ENCODE measurements at regions not wholly inside any gene's neighbourhood (a gene's known extent, or its start where the extent isn't known, plus 50 kb on each side); places are given as distances from the start of the nearest gene placed in this dataset.

GRCh38 chr10:36111676-36112075, 469.6 kb upstream of the FZD8 start:
- in situ Hi-C loops (cut with MboI; ENCODE audit: low sequenced_read_pairs in 4 of 4) = no loop called here
- Histone ChIP-seq H3K27ac (no peak overlapping the region), H3K4me3 (no peak overlapping the region), H3K4me1 (no peaks in the 10 kb centered on the region), H3K36me3 (no peaks in the 10 kb centered on the region), H3K9me3 (no peaks in the 10 kb centered on the region), H3K27me3 (no peaks in the 10 kb centered on the region)
- TF ChIP-seq POLR2A (IDR thresholded peaks at IDR 0.05) (no peak), CTCF (IDR thresholded peaks at IDR 0.05 in 4 of 5, conservative IDR thresholded peaks at IDR 0.05 in 1 of 5) (no peak)
- DNase-seq (no peak), ATAC-seq (no peak)
- intact Hi-C loops (cut with DNase I; ENCODE audit: low total_unique reads) = no loop called here

GRCh38 chr10:36110097-36110496, 468.0 kb upstream of the FZD8 start:
- ATAC-seq (no peak), DNase-seq (no peak)
- Histone ChIP-seq H3K27me3 (no peaks in the 10 kb centered on the region), H3K36me3 (no peaks in the 10 kb centered on the region), H3K27ac (no peak overlapping the region), H3K9me3 (no peaks in the 10 kb centered on the region), H3K4me3 (no peak overlapping the region), H3K4me1 (no peaks in the 10 kb centered on the region)
- in situ Hi-C loops (cut with MboI; ENCODE audit: low sequenced_read_pairs in 4 of 4) (no loop called here), intact Hi-C loops (cut with DNase I; ENCODE audit: low total_unique reads) (no loop called here)
- TF ChIP-seq CTCF (IDR thresholded peaks at IDR 0.05 in 4 of 5, conservative IDR thresholded peaks at IDR 0.05 in 1 of 5) = no peak
- no peak for TF ChIP-seq POLR2A (IDR thresholded peaks at IDR 0.05)

- H3K27ac ChIP-seq = no peak overlapping the region
- ATAC-seq (no peak), DNase-seq (no peak)
- H3K9me3 ChIP-seq = no peaks in the 10 kb centered on the region
- in situ Hi-C loops (cut with MboI; ENCODE audit: low sequenced_read_pairs in 4 of 4) = no loop called here
- H3K27me3 ChIP-seq = no peaks in the 10 kb centered on the region
- TF ChIP-seq POLR2A (IDR thresholded peaks at IDR 0.05) = no peak
- H3K4me3 ChIP-seq = no peak overlapping the region
- H3K4me1 ChIP-seq = no peaks in the 10 kb centered on the region
- intact Hi-C loops (cut with DNase I; ENCODE audit: low total_unique reads) = no loop called here
- H3K36me3 ChIP-seq = no peaks in the 10 kb centered on the region
These were observed 467.4 kb upstream of the FZD8 start for GRCh38 chr10:36109399-36110023.

GRCh38 chr10:36097696-36098095, 455.6 kb upstream of the FZD8 start:
- no peaks in the 10 kb centered on the region for H3K27me3 ChIP-seq
- DNase-seq = no peak
- H3K9me3 ChIP-seq = no peaks in the 10 kb centered on the region
- TF ChIP-seq CTCF (IDR thresholded peaks at IDR 0.05 in 4 of 5, conservative IDR thresholded peaks at IDR 0.05 in 1 of 5) (no peak), POLR2A (IDR thresholded peaks at IDR 0.05) (no peak)
- no peaks in the 10 kb centered on the region for H3K4me1 ChIP-seq
- no peak overlapping the region for H3K4me3 ChIP-seq
- H3K36me3 ChIP-seq = no peaks in the 10 kb centered on the region
- H3K27ac ChIP-seq = no peak overlapping the region
- in situ Hi-C loops (cut with MboI; ENCODE audit: low sequenced_read_pairs in 4 of 4) (no loop called here), intact Hi-C loops (cut with DNase I; ENCODE audit: low total_unique reads) (no loop called here)
- ATAC-seq = no peak

GRCh38 chr10:36096576-36096975, 454.5 kb upstream of the FZD8 start:
- in situ Hi-C loops (cut with MboI; ENCODE audit: low sequenced_read_pairs in 4 of 4) (no loop called here), intact Hi-C loops (cut with DNase I; ENCODE audit: low total_unique reads) (no loop called here)
- Histone ChIP-seq H3K27me3 (no peaks in the 10 kb centered on the region), H3K27ac (no peak overlapping the region), H3K4me3 (no peak overlapping the region), H3K9me3 (no peaks in the 10 kb centered on the region), H3K36me3 (no peaks in the 10 kb centered on the region), H3K4me1 (no peaks in the 10 kb centered on the region)
- DNase-seq (no peak), ATAC-seq (no peak)
- TF ChIP-seq CTCF (IDR thresholded peaks at IDR 0.05 in 4 of 5, conservative IDR thresholded peaks at IDR 0.05 in 1 of 5) = no peak
- TF ChIP-seq POLR2A (IDR thresholded peaks at IDR 0.05) = no peak

All from gastrocnemius medialis (tissue), 4 donors.